ENCODE measurements at regions not wholly inside any gene's neighbourhood (a gene's known extent, or its start where the extent isn't known, plus 50 kb on each side); places are given as distances from the start of the nearest gene placed in this dataset.

GRCh38 chr14:34218881-34219280 lies 243.2 kb downstream of the SPTSSA start:
- DNase-seq (no peak), ATAC-seq (ENCODE audit: low FRiP score) (no peak)
- WGBS, 2 donors: 41 to 47% methylated on average over 2 of the region's 2 CpGs
- Histone ChIP-seq H3K9me3 (ENCODE audit: control insufficient read depth, low read length) (no peaks in the 10 kb centered on the region), H3K4me3 (ENCODE audit: low read length in 2 of 2) (no peak overlapping the region), H3K36me3 (ENCODE audit: control insufficient read depth in 1 of 2, insufficient read depth in 2 of 2, low read length in 1 of 2) (no peaks in the 10 kb centered on the region), H3K4me1 (ENCODE audit: control insufficient read depth in 1 of 2, insufficient read depth in 2 of 2, low read length in 2 of 2) (peaks cover 2 to 3% of the 10 kb centered on the region in 2 donors), H3K27me3 (ENCODE audit: control insufficient read depth in 1 of 2, insufficient read depth in 2 of 2, low read length in 1 of 2) (no peaks in the 10 kb centered on the region), H3K27ac (ENCODE audit: low read depth in 1 of 2, low read length in 2 of 2) (no peak overlapping the region)
- intact Hi-C loops (cut with DNase I): no loop called here

- Histone ChIP-seq H3K27me3 (ENCODE audit: control insufficient read depth in 1 of 2, insufficient read depth in 2 of 2, low read length in 1 of 2) (no peaks in the 10 kb centered on the region), H3K4me3 (ENCODE audit: low read length in 2 of 2) (no peak overlapping the region), H3K36me3 (ENCODE audit: control insufficient read depth in 1 of 2, insufficient read depth in 2 of 2, low read length in 1 of 2) (no peaks in the 10 kb centered on the region), H3K27ac (ENCODE audit: low read depth in 1 of 2, low read length in 2 of 2) (no peak overlapping the region), H3K9me3 (ENCODE audit: control insufficient read depth, low read length) (no peaks in the 10 kb centered on the region), H3K4me1 (ENCODE audit: control insufficient read depth in 1 of 2, insufficient read depth in 2 of 2, low read length in 2 of 2) (peaks cover 2 to 3% of the 10 kb centered on the region in 2 donors)
- WGBS, 2 donors: 90 to 92% methylated on average over 5 of the region's 5 CpGs
- ATAC-seq (ENCODE audit: low FRiP score) (no peak), DNase-seq (no peak)
- intact Hi-C loops (cut with DNase I): no loop called here
These were observed 247.1 kb downstream of the SPTSSA start for GRCh38 chr14:34214961-34215360.

- WGBS, 2 donors: 79 to 81% methylated on average over 10 of the region's 10 CpGs
- DNase-seq (no peak), ATAC-seq (ENCODE audit: low FRiP score) (no peak)
- Histone ChIP-seq H3K9me3 (ENCODE audit: control insufficient read depth, low read length) (no peaks in the 10 kb centered on the region), H3K4me3 (ENCODE audit: low read length in 2 of 2) (no peak overlapping the region), H3K36me3 (ENCODE audit: control insufficient read depth in 1 of 2, insufficient read depth in 2 of 2, low read length in 1 of 2) (no peaks in the 10 kb centered on the region), H3K27me3 (ENCODE audit: control insufficient read depth in 1 of 2, insufficient read depth in 2 of 2, low read length in 1 of 2) (no peaks in the 10 kb centered on the region), H3K27ac (ENCODE audit: low read depth in 1 of 2, low read length in 2 of 2) (no peak overlapping the region), H3K4me1 (ENCODE audit: control insufficient read depth in 1 of 2, insufficient read depth in 2 of 2, low read length in 2 of 2) (no peaks in the 10 kb centered on the region)
- intact Hi-C loops (cut with DNase I): no loop called here
These were observed 248.7 kb downstream of the SPTSSA start for GRCh38 chr14:34213332-34213731.

GRCh38 chr14:34212172-34212929 lies 249.7 kb downstream of the SPTSSA start:
- Histone ChIP-seq H3K4me3 (ENCODE audit: low read length in 2 of 2) (no peak overlapping the region), H3K27me3 (ENCODE audit: control insufficient read depth in 1 of 2, insufficient read depth in 2 of 2, low read length in 1 of 2) (no peaks in the 10 kb centered on the region), H3K36me3 (ENCODE audit: control insufficient read depth in 1 of 2, insufficient read depth in 2 of 2, low read length in 1 of 2) (no peaks in the 10 kb centered on the region), H3K27ac (ENCODE audit: low read depth in 1 of 2, low read length in 2 of 2) (no peak overlapping the region), H3K9me3 (ENCODE audit: control insufficient read depth, low read length) (no peaks in the 10 kb centered on the region), H3K4me1 (ENCODE audit: control insufficient read depth in 1 of 2, insufficient read depth in 2 of 2, low read length in 2 of 2) (no peaks in the 10 kb centered on the region)
- WGBS, 2 donors: 82 to 83% methylated on average over 7 of the region's 7 CpGs
- intact Hi-C loops (cut with DNase I): no loop called here
- DNase-seq (no peak), ATAC-seq (ENCODE audit: low FRiP score) (no peak)

- 87 to 88% methylated on average over 3 of the region's 3 CpGs for WGBS, 2 donors
- no peaks in the 10 kb centered on the region for H3K36me3 ChIP-seq (ENCODE audit: control insufficient read depth in 1 of 2, insufficient read depth in 2 of 2, low read length in 1 of 2)
- no peak for DNase-seq
- no peaks in the 10 kb centered on the region for H3K4me1 ChIP-seq (ENCODE audit: control insufficient read depth in 1 of 2, insufficient read depth in 2 of 2, low read length in 2 of 2)
- intact Hi-C loops (cut with DNase I): no loop called here
- no peak overlapping the region for H3K4me3 ChIP-seq (ENCODE audit: low read length in 2 of 2)
- no peaks in the 10 kb centered on the region for H3K27me3 ChIP-seq (ENCODE audit: control insufficient read depth in 1 of 2, insufficient read depth in 2 of 2, low read length in 1 of 2)
- H3K27ac ChIP-seq (ENCODE audit: low read depth in 1 of 2, low read length in 2 of 2): no peak overlapping the region
- no peaks in the 10 kb centered on the region for H3K9me3 ChIP-seq (ENCODE audit: control insufficient read depth, low read length)
- ATAC-seq (ENCODE audit: low FRiP score): no peak
These were observed 250.3 kb downstream of the SPTSSA start for GRCh38 chr14:34211732-34212131.

- Histone ChIP-seq H3K36me3 (ENCODE audit: control insufficient read depth in 1 of 2, insufficient read depth in 2 of 2, low read length in 1 of 2) (no peaks in the 10 kb centered on the region), H3K27me3 (ENCODE audit: control insufficient read depth in 1 of 2, insufficient read depth in 2 of 2, low read length in 1 of 2) (no peaks in the 10 kb centered on the region), H3K4me1 (ENCODE audit: control insufficient read depth in 1 of 2, insufficient read depth in 2 of 2, low read length in 2 of 2) (no peaks in the 10 kb centered on the region), H3K27ac (ENCODE audit: low read depth in 1 of 2, low read length in 2 of 2) (no peak overlapping the region), H3K9me3 (ENCODE audit: control insufficient read depth, low read length) (no peaks in the 10 kb centered on the region), H3K4me3 (ENCODE audit: low read length in 2 of 2) (no peak overlapping the region)
- ATAC-seq (ENCODE audit: low FRiP score): no peak
- intact Hi-C loops (cut with DNase I): no loop called here
- no peak for DNase-seq
- 66 to 72% methylated on average over 3 of the region's 3 CpGs for WGBS, 2 donors
These were observed 253.5 kb downstream of the SPTSSA start for GRCh38 chr14:34208532-34208931.

- Histone ChIP-seq H3K27ac (ENCODE audit: low read depth in 1 of 2, low read length in 2 of 2) (no peak overlapping the region), H3K4me3 (ENCODE audit: low read length in 2 of 2) (no peak overlapping the region), H3K36me3 (ENCODE audit: control insufficient read depth in 1 of 2, insufficient read depth in 2 of 2, low read length in 1 of 2) (no peaks in the 10 kb centered on the region), H3K9me3 (ENCODE audit: control insufficient read depth, low read length) (no peaks in the 10 kb centered on the region), H3K4me1 (ENCODE audit: control insufficient read depth in 1 of 2, insufficient read depth in 2 of 2, low read length in 2 of 2) (no peaks in the 10 kb centered on the region), H3K27me3 (ENCODE audit: control insufficient read depth in 1 of 2, insufficient read depth in 2 of 2, low read length in 1 of 2) (no peaks in the 10 kb centered on the region)
- DNase-seq (no peak), ATAC-seq (ENCODE audit: low FRiP score) (no peak)
- intact Hi-C loops (cut with DNase I): no loop called here
- WGBS, 2 donors: 96 to 100% methylated on average over 1 of the region's 1 CpG
These were observed 254.9 kb upstream of the EGLN3 start for GRCh38 chr14:34205799-34206198.

- Histone ChIP-seq H3K27me3 (ENCODE audit: control insufficient read depth in 1 of 2, insufficient read depth in 2 of 2, low read length in 1 of 2) (no peaks in the 10 kb centered on the region), H3K27ac (ENCODE audit: low read depth in 1 of 2, low read length in 2 of 2) (no peak overlapping the region), H3K36me3 (ENCODE audit: control insufficient read depth in 1 of 2, insufficient read depth in 2 of 2, low read length in 1 of 2) (no peaks in the 10 kb centered on the region), H3K4me3 (ENCODE audit: low read length in 2 of 2) (no peak overlapping the region), H3K4me1 (ENCODE audit: control insufficient read depth in 1 of 2, insufficient read depth in 2 of 2, low read length in 2 of 2) (no peaks in the 10 kb centered on the region), H3K9me3 (ENCODE audit: control insufficient read depth, low read length) (no peaks in the 10 kb centered on the region)
- ATAC-seq (ENCODE audit: low FRiP score) (no peak), DNase-seq (no peak)
- intact Hi-C loops (cut with DNase I): no loop called here
- WGBS, 2 donors: 95 to 99% methylated on average over 4 of the region's 4 CpGs
These were observed 253.9 kb upstream of the EGLN3 start for GRCh38 chr14:34204774-34205173.

- no peaks in the 10 kb centered on the region for H3K36me3 ChIP-seq (ENCODE audit: control insufficient read depth in 1 of 2, insufficient read depth in 2 of 2, low read length in 1 of 2)
- intact Hi-C loops (cut with DNase I): no loop called here
- no peak overlapping the region for H3K4me3 ChIP-seq (ENCODE audit: low read length in 2 of 2)
- no peak for DNase-seq
- no peaks in the 10 kb centered on the region for H3K4me1 ChIP-seq (ENCODE audit: control insufficient read depth in 1 of 2, insufficient read depth in 2 of 2, low read length in 2 of 2)
- H3K27me3 ChIP-seq (ENCODE audit: control insufficient read depth in 1 of 2, insufficient read depth in 2 of 2, low read length in 1 of 2): peaks cover 0 to 2% of the 10 kb centered on the region in 2 donors
- no peaks in the 10 kb centered on the region for H3K9me3 ChIP-seq (ENCODE audit: control insufficient read depth, low read length)
- 62 to 64% methylated on average over 4 of the region's 4 CpGs for WGBS, 2 donors
- no peak overlapping the region for H3K27ac ChIP-seq (ENCODE audit: low read depth in 1 of 2, low read length in 2 of 2)
- ATAC-seq (ENCODE audit: low FRiP score): no peak
These were observed 252.4 kb upstream of the EGLN3 start for GRCh38 chr14:34203251-34203722.
